Peyer's patch (tissue), 4 donors: ENCODE measurements at regions not wholly inside any gene's neighbourhood (a gene's known extent, or its start where the extent isn't known, plus 50 kb on each side); places are given as distances from the start of the nearest gene placed in this dataset.

Experiments used
- DNase-seq, 3 donors: peaks; one replicate each; pipeline ENCODE4 v3.0.0-alpha.2; 2017 to 2019
- H3K27ac ChIP-seq, 4 donors: fragments of 200-600 bp; sonication (generic); one replicate each; pipeline ENCODE4 v1.5.1; 2016 to 2019
- H3K27me3 ChIP-seq, 2 donors: fragments of 200-600 bp; sonication (generic); one replicate each; pipeline ENCODE4 v1.5.1; 2019
- H3K36me3 ChIP-seq, 3 donors: fragments of 200-600 bp; sonication (generic); one replicate each; pipeline ENCODE4 v1.5.1; 2016 to 2019
- H3K4me1 ChIP-seq, 4 donors: fragments of 200-600 bp; sonication (generic); one replicate each; pipeline ENCODE4 v1.5.1; 2016 to 2019
- H3K4me3 ChIP-seq, 4 donors: fragments of 200-600 bp; sonication (generic); 1 replicate in 3 of 4; 2 replicates in 1 of 4; pipeline ENCODE4 v1.5.1; 2016 to 2019; ENCODE audit warnings: mild to moderate bottlenecking in 1 of 4
- H3K9me3 ChIP-seq, 4 donors: fragments of 200-600 bp; sonication (generic); one replicate each; pipeline ENCODE4 v1.5.1; 2016 to 2019; ENCODE audit warnings: mild to moderate bottlenecking in 1 of 4
- CTCF ChIP-seq, 6 experiments: fragments of 450-650 bp in 4 of 6; fragments of 200-600 bp in 2 of 6; sonication (generic) in 1 of 6; IDR thresholded peaks; one replicate each; pipeline ENCODE4 v1.5.1; 2017 to 2019; ENCODE audit warnings: antibody characterized with exemption in 6 of 6, mild to moderate bottlenecking in 3 of 6, moderate library complexity in 1 of 6
- POLR2A ChIP-seq, 2 donors: fragments of 450-650 bp; IDR thresholded peaks; one replicate each; pipeline ENCODE4 v1.5.1; 2017; ENCODE audit warnings: antibody characterized with exemption in 2 of 2, mild to moderate bottlenecking in 2 of 2, moderate library complexity in 2 of 2

DNA sequence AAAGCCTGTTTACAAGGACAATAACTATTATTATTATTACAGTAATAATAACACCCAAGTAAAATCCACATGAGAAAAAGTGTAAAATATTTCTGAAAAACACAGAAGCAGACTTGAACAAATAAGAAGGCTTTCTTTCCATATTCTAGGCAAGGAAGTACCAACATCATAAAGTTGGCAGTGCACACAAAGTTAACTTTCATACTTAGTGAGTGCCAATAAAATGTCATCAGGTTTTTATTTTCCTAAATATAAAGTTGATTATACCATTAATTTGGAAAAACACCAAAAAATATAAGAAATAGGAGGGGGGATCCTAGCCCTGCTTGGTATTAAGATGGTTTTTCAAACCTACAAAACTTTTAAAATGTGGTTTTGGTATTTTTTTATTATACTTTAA is 161.4 kb downstream of the PRELID2 start:
- Histone ChIP-seq H3K4me3 (no peak overlapping the region), H3K27ac (no peak overlapping the region), H3K36me3 (no peaks in the 10 kb centered on the region), H3K27me3 (no peaks in the 10 kb centered on the region), H3K4me1 (no peaks in the 10 kb centered on the region), H3K9me3 (no peaks in the 10 kb centered on the region)
- DNase-seq: no peak
- TF ChIP-seq POLR2A (IDR thresholded peaks at IDR 0.05) (no peak), CTCF (IDR thresholded peaks at IDR 0.05) (no peak)

DNA sequence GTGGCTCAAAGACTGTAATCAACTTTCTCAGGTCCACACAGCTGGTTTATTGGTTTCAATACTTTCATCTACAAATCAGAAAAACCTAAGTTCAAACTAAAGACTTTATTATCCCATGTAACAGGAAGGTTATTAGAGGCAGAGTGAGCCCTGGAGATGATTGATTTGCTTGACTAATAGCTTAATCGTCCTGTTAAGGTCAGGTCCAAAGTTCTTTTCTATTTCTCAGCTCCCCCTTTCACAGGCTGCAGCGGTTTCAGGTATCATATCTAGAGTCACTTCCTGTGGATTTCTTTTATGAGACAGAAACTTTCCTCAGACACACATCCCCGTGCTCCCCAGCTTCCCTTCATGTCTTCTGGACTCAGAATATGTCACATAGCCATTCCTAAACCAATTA is 166.4 kb downstream of the PRELID2 start:
- Histone ChIP-seq H3K27ac (peak overlapping the region in 1 of 4 donors; percentile 43), H3K36me3 (no peaks in the 10 kb centered on the region), H3K27me3 (no peaks in the 10 kb centered on the region), H3K9me3 (no peaks in the 10 kb centered on the region), H3K4me1 (peaks cover 0 to 2% (median 0%) of the 10 kb centered on the region in 4 donors), H3K4me3 (no peak overlapping the region)
- DNase-seq: no peak
- TF ChIP-seq POLR2A (IDR thresholded peaks at IDR 0.05) (no peak), CTCF (IDR thresholded peaks at IDR 0.05) (no peak)

- no peaks in the 10 kb centered on the region for H3K27me3 ChIP-seq
- TF ChIP-seq CTCF (IDR thresholded peaks at IDR 0.05) (no peak), POLR2A (IDR thresholded peaks at IDR 0.05) (no peak)
- no peak for DNase-seq
- no peak overlapping the region for H3K27ac ChIP-seq
- H3K9me3 ChIP-seq: no peaks in the 10 kb centered on the region
- peaks cover 0 to 2% (median 0%) of the 10 kb centered on the region in 4 donors for H3K4me1 ChIP-seq
- no peaks in the 10 kb centered on the region for H3K36me3 ChIP-seq
- H3K4me3 ChIP-seq: no peak overlapping the region
Observed at GRCh38 chr5:145667742-145668141, 167.4 kb downstream of the PRELID2 start.

DNA sequence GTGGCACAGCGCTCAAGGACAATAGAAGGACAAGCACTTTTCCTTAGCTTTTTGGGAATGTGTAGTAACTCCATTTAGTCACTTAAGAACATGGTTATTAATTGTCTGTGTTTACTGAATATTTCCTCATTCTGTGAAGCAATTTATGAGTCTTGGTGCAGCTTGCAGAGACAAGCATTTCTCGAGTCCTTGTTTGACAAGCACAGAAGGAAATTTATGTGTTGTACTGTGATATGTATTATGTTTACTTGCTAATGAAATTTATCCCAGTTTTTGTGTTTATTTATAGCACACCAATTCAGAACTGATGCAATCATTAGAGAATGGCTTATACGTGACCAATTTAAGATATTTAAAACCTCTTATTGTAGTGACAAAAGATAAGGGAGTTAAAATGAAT is 168.6 kb downstream of the PRELID2 start:
- TF ChIP-seq POLR2A (IDR thresholded peaks at IDR 0.05): no peak
- TF ChIP-seq CTCF (IDR thresholded peaks at IDR 0.05): no peak
- Histone ChIP-seq H3K9me3 (no peaks in the 10 kb centered on the region), H3K4me1 (peaks cover 0 to 6% (median 1%) of the 10 kb centered on the region in 4 donors), H3K27ac (no peak overlapping the region), H3K36me3 (no peaks in the 10 kb centered on the region), H3K4me3 (no peak overlapping the region), H3K27me3 (no peaks in the 10 kb centered on the region)
- no peak for DNase-seq

GRCh38 chr5:145661737-145662485 is 173.2 kb downstream of the PRELID2 start:
- H3K9me3 ChIP-seq: no peaks in the 10 kb centered on the region
- no peak overlapping the region for H3K27ac ChIP-seq
- no peak for DNase-seq
- H3K4me1 ChIP-seq: peaks cover 0 to 6% (median 0%) of the 10 kb centered on the region in 4 donors
- no peak overlapping the region for H3K4me3 ChIP-seq
- peaks cover 0 to 3% (median 0%) of the 10 kb centered on the region in 3 donors for H3K36me3 ChIP-seq
- H3K27me3 ChIP-seq: no peaks in the 10 kb centered on the region
- TF ChIP-seq CTCF (IDR thresholded peaks at IDR 0.05) (no peak), POLR2A (IDR thresholded peaks at IDR 0.05) (no peak)
